ENCODE measurements at regions not wholly inside any gene's neighbourhood (a gene's known extent, or its start where the extent isn't known, plus 50 kb on each side); places are given as distances from the start of the nearest gene placed in this dataset.

DNA sequence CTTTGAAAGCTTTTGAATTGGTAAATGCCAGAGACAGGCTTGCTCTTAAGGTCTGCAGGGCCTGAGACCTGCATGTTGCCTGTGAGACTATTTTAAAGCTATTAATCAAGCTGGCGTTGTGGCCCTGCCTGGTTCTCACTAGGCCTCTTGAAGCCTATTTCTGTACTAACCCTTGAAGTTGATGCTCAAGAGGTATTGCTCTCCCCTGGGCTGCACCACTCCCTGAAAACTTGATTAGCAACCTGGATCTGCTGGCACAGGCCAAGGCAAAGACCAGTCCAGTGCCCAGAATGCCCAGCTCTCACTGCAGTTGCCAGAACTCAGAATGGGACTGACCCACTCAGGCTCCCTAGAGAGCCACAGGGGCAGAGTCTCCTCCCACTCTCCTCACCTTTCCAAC is 220.0 kb upstream of the MEOX2 start:
- no peak for FAIRE-seq

DNA sequence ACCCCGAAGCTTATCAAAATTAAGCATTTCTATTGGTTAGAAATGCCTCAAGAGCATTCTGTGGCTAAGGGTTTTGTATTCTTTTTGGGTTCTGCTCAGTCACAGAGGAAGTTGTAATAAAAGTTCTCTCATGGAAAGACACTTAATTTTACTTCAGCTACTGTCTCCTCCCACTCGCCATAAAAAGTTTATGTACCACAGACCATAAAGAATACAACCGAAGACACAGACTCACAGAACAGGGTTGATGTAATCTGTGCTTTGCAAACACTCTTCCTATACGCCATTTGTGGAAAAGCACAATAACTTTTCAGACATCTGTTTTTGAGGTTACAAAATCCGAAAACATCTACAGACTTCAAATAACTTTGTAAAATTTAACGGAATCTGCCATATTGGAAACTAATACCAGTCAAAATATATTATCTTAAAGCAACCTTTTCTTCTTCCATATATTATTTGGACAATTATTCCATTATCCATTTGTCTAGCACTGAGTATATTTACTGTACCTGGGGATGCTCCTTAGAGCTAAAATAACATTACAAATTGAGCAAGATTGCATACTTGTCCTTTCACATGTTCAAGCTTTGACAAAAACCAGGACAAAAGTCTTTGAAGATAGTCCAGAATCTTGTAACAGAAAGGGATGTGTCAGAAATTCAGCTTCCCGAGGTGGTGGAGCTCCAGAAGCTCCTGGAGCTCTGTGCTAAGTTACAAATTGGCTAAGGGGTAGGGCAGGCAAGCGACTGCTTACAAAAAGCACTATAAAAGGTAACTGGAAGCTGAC is 219.0 kb upstream of the MEOX2 start:
- FAIRE-seq: no peak

DNA sequence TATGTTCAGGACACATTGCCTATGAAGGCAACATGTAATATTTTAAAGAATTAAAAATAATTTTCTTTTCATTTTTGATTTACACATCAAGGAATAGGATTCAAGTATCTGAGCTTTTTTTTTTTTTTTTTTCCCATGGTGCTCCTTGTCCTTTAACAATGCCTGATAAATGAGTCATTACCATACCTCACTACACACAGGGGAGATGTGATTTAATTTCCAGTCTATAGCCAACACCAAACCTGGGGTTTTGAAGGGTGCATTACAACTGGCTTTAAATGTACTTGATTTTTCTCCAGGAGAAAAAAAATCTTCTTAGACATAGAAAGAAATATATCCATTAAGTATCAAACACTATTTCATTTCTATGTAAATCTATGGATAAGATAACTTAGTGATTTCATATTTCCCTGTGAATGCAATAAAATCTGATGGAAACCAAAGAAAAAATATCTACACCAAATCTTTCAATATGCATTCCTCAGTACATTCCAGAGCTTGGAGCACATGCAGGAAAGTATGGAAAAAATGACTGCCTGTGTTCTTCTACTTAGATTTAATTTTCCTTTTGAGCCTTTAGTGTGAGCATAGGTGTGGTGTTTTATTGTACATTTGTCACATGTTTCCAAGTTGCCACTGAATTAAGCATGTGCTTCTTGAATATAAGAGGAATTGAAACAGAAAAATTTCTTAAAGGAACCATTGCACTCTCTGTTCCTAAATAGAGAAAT is 204.8 kb upstream of the MEOX2 start:
- no peak for FAIRE-seq

DNA sequence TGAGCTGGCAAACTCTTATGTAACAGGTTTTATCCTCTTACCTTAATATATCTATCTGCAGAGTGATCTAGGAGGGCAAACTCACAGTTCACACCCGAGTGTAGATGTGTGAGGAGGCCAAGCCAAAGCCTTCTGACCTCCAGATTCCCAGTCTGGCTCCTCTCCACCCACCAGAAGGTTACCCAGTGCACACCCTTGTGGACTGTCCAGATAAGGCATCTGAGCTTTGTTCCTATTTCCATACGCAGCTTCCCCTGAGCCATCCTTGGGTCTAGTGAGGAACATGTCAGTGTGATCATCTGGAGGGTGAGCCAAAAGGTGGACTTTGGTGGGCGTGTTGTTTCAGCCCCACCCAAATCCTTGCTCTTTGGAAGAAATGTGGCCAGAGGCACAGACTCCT is 203.0 kb upstream of the MEOX2 start:
- no peak for FAIRE-seq

DNA sequence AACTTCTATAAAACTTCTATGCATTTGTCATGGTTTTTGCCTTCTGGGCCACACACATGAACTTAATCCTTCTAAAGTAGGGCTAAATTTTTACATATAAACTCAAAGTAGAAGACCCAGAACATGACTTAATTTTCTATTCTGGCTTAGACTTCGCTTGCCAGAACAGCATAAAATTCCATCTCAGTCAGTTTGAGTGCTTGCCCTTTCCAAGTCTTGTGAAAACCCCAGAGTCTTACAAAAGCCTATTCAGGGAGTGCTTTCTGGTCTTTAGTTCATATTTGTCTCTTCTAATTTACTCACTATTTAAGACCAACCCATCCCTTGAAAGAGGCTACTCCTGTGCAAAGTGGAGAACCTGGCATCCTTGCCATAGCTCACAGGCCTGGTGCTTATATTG is 201.6 kb upstream of the MEOX2 start:
- no peak for FAIRE-seq

DNA sequence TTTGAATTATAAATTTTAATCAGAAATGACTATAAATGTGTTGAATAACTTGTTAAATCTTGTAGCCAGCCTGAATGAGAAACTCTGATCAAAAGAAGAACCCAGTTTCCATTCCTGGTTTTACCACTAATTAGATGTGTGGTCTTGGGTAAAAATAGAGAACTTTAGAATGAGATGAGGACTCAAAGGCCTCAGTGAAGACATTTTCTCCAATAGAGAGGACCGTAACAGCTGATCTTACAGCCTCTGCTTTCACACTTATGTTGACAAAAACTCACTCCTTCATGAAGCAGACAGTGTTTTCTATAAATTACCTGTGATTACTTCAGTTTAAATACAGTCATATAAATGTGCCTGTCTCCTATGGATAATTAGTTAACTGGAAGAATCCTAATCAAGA is 200.1 kb upstream of the MEOX2 start:
- FAIRE-seq: no peak

DNA sequence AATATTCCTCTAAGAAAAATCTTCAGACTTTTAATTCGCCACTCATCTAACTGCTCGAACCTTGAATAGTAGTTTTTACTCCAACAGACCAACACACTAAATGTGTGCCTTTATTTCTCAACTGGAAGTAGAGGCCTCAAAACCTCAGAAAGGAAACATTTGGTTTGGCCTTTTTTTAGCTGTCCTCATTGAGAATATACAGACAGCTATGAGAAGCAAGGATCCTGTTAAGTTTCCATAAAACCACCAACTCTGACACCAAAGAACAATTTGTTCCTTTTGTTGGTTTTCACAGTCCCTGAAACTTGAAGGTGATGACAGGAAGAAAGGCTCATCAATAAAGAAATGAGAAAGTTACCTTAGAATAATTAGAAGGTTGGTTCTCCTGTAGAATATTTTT is 199.2 kb upstream of the MEOX2 start:
- FAIRE-seq: no peak

DNA sequence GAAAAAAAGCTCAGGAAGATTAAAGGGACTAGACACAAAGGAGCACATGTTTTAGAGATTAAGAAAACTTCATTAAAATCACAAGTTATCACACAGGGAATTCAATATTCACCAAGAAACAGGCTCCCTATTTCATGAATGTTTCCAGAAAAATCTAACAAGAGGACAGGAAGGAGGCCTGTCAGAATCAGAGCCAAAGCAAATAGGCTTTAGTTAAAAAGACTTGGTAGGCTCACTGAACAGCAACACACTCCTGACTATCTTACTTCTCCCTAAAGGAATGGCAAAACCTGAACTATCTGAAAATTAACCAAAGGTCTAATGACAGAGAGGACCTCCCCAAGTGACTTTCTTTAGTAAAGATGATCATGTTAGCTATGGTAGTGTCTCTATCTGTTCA is 188.3 kb upstream of the MEOX2 start:
- FAIRE-seq: no peak

DNA sequence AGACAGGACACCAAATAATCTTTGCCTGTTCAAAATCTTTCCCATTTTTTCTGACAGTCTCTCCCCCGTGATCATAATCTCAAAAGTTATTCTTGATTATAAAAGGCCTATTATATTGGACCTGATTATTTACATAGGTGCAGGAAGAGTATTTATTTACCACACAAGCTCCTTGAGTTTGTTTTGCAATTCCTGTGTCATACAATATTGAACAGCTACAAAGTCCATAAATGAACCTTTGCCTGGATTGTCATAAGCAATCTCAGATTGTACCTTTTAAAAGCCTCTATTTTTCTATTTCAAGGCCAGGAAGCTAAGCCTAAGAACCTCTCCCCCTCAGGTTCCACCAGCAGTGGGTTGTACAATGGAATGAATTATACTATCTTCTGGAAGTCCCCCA is 183.9 kb upstream of the MEOX2 start:
- no peak for FAIRE-seq

DNA sequence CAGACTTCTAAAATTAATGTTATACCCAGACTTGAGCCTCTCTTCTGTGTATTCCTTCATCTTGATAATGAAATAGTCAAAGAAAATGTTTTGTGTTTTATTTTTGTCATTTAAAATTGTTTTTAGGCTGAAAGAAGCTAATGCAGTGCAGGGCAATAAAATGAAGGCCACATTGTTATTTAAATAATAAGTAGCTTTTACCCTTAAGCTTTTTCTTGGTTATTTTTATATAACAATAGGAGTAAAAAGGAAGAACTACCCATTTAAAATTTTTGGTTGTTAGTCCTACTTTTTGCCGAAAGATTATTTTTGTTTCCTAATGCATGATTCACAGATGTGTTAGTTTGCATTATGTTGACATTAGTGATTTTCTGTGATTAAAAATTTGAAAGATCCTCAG is 181.0 kb upstream of the MEOX2 start:
- FAIRE-seq: no peak

DNA sequence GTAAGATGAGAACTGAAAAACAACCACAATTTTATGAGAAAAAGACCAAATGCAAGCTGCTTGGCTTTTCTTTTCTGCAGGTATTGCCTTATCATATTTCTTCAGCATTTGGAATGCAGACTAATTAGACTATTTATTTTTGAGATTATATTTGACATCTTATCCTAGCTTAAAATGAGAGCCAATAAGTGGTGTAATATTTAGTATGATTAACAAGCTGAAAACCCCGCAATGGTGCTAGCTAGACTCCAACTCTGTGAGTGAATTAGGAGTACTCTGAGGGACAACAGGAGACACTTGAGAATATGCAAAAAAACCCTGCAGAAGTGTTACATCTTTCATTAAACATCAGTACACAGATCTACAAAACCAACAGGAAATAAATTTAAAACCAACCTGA is 180.3 kb upstream of the MEOX2 start:
- no peak for FAIRE-seq

DNA sequence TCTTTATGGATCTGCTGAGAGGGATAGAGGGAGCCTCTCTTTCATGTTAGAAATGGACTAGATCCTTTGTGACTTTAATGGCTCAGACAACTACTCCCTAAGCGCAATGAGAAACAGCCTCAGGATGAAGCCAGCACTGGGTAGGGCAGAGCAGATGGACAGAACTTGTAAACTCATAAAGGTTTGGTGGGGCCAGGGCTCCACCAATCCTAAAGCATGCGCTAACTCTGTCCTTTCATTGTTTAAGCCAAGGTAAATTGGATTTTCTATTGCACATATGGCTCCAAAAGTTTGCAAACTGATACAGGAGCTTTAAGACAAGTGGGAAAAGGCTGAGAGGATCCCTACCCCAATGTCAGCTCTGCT is 178.1 kb upstream of the MEOX2 start:
- no peak for FAIRE-seq

DNA sequence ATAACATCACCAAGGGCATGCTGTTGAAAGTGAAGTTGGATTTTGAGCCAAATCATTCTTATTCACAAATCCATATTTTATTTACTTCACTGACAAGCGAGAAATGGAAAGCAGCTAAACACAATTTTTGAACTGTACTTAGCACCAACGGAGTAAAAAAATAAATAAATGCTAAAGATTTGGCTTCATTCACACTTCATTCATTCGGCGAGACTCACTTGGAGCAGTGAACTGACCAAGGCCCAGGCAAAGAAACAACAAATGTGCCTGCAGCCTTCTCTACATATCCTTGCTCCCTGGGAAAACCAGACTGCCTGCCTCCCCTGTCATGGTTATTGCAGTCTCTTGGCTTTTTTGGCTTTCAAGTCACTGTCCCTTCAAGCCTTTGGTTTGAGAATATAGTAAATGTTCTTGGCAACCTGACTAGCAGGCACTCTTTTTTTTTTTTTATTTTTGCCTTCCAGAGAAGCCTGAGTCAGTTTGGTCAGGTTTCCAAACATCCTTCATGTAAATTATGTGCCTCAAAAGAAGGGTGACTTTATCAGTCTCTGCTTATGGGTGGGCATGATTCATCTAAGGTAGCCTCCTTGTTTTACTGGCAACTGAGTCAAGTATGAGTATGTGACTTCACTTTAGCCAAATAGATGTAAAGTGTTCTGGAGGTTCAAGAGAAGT is 177.6 kb upstream of the MEOX2 start:
- FAIRE-seq: no peak

DNA sequence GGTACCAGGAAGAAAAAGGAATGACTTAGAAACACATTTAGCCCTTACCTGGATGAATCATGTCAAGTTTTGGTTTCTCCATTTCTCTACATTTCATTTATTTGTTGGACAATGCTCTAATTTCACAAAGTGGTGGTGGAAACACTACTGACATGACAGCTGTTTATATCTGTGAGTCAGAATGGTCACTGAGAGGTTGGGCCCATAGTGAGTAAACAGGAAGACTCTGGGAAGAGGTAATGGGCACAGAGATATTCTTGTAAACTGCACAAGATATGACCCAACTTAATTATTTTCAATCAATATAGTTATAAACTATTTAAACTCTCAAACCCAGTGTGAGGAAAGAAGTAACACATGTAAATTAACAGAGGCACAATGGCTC is 176.3 kb upstream of the MEOX2 start:
- no peak for FAIRE-seq

DNA sequence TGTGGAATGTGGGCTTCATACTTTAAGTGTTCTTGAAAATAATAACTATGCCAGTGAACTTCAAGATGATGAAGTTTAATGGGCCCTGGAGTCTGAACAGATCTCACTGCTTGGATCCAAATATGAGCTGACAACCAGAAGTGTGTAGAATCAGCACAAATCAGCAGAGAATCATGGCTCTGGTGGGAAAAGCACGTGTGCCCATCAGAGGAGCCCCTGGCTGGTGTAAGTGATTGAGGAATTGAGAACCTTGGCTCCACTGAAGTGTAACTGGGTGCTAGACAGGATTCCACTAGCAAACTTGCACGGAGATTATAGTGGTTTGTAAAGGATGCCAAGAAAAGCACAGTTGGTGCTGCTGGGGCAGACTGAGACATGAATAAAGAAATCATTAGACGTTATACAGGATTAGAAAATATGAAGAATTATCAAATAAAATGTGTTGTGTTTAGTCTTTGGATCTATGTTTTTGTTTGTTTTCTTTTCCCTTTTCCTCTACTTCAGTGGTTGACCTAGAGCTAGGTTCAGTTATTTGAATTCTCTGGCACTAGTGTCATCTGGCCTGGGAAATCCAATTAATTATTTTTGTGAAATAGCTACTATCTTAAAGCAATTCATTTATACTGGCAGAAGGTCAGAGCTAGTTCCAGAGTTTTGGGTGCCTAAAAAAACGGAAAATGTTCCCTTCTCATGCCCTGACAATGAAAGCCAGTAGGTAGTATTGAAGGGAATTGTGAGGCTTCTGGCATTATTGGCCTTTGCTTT is 175.7 kb upstream of the MEOX2 start:
- FAIRE-seq: no peak

DNA sequence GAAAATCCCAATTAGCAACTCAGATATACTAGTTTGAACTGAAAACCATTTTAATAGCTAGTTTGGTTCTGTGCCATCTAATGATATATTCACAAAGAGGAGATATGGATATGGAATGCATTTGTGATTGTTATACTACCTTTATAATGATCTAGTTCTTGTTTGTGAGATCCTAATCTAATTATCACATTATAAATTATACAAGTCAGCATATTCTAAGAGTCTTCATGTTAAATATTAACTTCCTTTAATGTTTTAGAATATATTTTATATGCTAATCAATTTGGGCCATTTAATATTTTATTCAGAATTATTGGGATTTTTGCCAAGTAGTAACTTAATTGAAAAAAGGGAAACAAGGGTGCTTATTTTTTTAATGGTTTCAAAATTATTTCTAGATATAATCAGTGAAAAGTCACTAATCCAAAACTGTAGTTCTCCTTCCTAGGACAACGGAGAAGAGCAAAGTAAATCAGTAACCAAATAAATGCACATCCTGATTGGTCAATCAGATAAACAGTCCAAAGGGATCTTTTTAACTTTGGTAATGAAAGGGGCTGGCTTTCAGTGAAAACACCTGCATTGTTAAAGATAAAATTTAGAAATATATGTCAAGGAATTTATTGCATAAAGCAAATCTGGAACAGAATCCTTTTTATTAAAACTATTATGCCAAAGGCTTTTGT is 173.9 kb upstream of the MEOX2 start:
- no peak for FAIRE-seq

DNA sequence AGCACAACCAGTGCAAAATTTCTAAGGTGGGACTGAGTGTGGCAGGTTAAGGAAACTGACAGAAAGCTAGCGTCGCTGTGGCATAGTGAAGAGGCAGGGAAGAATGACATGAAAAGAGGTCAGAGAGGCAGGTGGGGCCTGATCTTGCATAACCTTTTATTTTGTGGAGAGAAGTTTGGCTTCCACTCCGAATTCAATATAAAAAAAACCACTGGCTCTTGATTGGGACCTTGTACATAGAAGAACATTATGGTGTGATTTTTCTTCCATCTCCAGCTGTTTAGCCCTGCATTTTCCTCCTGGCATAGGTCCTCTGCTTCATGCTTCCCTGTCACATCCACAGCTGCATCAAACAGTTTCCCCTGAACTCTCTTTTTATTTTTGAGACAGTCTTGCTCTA is 170.5 kb upstream of the MEOX2 start:
- no peak for FAIRE-seq

DNA sequence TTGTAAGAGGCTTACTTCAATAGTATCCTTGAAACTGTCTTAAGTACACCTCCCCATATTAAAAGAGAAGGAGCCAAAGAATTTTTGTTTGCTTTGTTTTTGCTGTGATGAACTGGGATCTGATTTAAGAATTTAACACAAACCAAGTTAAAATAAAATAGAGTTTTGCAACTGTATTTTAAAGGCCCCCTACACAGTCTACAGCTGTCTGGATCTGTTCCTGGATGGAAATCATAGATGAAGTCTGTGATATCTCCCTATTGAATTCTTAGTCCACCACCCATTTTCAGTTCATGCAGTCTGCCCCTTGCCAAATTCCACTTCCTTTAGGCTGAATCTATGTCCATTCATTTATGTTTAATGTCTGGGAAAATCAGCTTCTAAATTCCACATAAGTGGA is 169.8 kb upstream of the MEOX2 start:
- FAIRE-seq: no peak

DNA sequence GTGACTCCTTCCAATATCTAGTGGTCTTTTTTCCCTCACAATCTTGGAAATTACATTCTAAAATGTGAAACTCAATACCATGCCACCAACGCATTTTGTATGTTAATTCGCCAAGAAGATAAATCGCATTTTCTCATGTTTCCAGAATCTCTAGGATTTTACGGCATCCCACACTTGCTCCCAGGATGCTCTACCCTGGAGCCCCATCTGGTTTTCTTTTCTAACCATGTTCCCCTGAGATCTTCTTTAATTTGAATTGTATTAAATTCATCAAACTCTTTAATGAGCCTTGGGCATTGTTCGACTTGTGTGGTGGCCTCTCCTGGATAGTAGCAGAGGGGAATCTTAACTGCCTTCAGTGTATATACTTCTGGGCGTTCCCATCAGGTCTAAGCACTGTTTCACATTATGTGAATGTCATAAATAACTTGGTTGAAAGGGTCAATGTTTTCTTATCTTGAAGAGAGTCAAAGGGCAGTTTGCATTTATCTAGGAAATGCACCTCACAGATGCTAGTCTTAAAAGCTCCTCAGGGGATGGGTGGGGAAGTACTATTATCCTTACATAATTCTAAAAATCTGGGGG is 169.1 kb upstream of the MEOX2 start:
- FAIRE-seq: no peak

DNA sequence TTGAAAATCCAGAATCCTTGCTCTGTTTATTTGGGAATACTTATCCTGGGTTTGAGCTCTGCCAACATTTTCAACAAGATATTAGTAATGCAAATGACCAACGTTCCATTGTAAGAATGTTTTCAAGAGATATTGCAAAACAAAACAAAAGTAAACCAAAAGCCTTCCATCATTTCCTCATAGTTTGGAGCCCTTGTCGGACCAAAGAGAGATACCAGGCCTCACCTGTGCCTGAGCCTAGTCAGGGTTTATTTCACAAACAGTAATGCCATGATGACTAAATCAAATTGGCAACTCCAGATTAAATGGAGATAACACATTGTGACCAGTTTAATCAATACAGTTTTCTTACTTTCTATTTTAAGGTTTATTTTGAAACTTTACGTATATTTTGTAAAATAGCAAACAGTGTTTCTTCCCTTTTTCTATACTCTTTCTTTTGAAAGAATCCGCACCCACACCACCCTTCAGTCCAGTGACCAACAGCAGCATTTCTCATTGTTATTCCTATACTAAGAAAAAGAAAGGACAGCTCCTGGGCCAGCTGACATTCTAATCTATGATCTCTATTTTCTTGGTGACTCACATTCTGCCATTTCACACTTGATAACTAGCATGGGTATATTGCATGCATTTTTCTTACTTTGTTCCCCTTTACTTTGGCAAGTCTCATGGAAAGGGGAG is 168.5 kb upstream of the MEOX2 start:
- no peak for FAIRE-seq

DNA sequence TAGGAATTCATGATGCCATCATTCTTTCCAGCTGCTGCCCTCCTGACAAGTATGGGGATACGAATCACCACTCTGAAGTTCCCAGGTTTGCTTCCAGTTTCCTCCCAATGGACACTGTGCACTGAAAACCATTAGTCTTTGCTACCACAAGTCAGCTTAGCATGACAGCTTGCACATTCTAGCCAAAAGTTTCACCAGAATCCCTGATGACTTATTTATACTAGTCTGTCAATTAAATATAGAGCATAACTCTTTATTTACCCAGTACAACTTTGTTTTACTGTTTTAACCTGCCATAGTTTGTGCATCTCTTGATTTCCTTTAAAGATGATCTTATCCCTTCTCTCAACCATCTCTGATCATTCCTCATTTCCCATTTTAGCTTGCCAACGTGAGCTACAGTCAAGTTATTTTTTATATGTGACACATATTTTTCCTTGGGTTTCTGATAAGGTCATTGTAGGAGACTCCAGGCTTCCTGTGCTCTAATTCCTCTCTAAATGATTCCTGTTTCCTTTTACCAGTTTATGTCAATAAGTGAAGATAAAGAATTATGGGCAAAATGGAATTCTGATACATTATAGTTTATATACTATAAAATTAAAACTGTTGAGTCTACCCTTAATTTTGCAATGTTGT is 167.5 kb upstream of the MEOX2 start:
- FAIRE-seq: no peak
